Left cardiac atrium (tissue), 4 donors: ENCODE measurements at regions not wholly inside any gene's neighbourhood (a gene's known extent, or its start where the extent isn't known, plus 50 kb on each side); places are given as distances from the start of the nearest gene placed in this dataset.
A peak's percentile ranks its signal among the peaks of the same experiment; 100 is the strongest.

Experiments
- ATAC-seq, 2 donors: fragments of 200-7000 bp; cut with Tn5 transposase; one replicate each; pipeline ENCODE4 v1.9.1; 2020; ENCODE audit warnings: mild to moderate bottlenecking in 2 of 2, moderate library complexity in 2 of 2
- DNase-seq: peaks from one replicate; pipeline ENCODE4 v3.0.0-alpha.2; 2020
- intact Hi-C, 2 donors: fragments of 100-400 bp; cut with DNase I; formaldehyde crosslinking; loops; one replicate each; pipeline versions ENCODE4 v1.14.1 to v1.15.1; 2022 to 2023
- donor health status: DM: no; HTN: yes; CAD: no.
- donor health status: DM: no; HTN: yes; CAD: no; lungs with severe emphysema.
- donor health status: DM: yes; HTN: yes; CAD: no.
- donor health status: Dilated cardiomyopathy.

DNA sequence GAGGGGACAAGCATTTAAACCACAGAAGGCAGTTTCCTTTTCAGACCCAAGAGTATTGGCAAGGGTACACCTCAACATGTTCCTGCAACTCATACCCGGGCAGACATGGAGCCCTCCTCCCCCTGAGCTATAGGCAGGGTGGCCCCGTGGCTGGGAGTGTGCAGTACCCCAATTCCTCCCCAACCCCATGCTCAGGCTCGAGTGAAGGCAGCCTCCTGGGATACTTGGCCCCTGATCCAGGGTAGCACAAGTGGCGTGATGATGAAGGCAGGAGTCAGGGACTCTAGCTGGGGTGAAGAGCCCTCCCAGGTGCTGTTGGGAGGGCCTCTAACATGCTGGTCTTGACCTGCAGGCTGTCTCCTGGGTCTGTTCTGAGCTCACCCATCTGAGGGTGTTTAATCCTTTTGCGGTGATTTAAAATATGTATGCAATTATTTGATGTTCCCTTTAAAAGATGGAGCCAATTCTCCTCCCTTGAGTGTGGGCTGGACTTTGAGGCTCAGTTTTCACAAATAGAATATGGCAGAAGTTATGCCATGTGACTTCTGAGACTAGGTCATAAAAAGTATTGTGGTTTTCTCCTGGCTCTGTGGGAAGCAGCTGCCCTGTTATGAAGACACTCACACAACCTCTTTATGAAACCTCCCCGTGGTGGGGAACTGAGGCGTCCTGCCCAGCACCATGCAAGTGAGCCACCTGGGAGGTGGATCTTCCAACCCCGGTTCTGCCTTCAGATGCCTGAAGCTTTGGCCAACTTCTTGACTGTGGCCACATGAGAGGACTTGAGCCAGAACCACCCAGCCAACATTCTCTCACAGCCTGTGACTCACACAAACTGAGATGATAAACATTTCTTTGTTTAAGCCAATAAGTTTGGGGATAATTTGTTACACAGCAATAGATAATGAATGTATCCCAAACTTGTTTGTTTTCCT is 54.7 kb upstream of the NECTIN1 start:
- no peak for ATAC-seq
- no peak for DNase-seq
- intact Hi-C loops, result no loop called here

DNA sequence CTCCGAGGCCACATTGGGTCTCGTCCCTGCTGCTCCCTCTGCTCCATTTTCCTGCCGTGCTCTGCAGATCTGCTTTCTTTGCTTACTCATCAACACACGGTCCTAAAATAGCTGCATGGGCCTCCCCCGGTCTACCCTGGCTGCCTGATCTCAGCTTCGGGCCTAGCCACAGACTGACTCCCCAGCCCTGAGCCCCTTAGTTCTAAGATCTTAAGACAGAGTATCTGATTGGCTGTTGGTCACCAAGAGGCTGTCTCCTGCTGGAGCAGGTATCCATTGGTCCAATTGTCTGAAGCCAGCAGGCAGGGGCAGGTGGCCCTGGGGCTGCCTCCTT is 53.7 kb upstream of the NECTIN1 start:
- DNase-seq (no peak), ATAC-seq (peak in 1 of 2 donors; percentile 25)
- intact Hi-C loops, result no loop called here

DNA sequence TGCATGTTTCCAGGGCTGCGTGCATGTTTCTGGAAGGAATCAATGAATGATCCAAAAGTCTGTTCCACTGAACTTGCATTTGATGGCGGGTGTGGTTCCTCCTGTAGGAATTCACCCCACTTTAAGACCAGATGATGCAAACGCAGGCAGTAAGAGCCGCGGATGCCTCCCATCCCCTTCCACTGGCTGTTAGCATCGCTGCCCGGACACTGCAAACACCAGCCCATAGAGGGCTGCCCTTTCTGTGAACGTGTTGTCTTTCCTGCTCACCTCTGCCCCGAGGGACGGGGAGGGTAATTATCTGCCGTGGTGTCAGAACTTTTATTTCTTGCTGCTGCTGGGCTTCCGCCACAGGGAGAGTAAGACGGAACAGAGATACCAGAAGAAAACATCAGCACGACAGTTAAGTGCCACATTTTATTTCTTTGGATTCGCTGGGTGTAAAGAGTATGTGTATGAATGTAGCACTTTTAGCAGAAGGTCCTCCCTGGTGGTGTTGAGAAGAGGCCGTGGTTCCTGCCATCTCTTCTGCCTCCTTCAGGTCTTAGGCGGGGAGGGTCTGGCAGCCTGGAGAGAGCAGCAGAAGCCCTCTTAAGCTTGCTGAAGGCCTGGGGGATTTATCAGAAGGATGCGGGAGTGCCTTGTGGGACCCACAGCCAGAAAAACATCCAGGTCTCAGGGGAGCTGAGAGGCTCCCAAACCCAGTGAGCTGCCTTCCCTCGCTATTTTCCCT is 53.2 kb upstream of the NECTIN1 start:
- intact Hi-C loops, result no loop called here

DNA sequence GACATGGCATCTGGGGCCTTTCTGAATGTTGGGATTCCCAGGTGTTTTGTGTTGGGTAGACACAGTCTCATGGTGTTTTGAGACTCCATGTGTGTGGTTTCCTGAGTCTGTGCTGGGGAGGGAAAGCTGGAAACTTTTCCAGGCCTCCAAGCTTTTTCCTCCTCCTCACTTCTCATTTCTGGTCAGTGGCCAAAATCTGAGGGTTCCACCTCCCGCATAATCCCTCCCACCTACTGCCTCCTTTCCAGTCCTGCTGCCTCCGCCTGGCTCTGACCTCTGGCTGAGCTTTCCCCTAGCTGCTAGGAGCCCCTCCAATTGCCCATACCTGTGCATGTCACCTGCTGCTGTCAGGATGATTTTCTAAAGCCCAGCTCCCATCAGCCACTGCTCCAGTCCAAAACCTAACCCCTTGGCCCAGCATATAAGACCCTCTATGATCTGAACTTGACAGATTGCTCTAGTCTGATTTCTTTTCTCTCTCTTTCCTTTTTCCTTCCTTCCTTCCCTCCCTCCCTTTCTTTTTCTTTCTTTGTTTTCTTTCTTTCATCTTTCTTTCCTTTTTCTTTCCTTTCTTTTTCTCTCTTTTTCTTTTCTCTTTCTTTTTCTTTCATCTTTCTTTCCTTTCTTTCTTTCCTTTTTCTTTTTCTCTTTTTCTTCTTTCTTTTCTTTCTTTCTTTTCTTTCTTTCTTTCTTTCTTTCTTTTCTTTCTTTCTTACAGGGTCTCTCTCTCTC is 51.4 kb upstream of the NECTIN1 start:
- intact Hi-C loops, result no loop called here
- no peak for DNase-seq
- ATAC-seq, result peak; percentile 36 to 41

More for the DNA sequence above, 53.2 kb upstream of the NECTIN1 start:
- ATAC-seq, result no peak
- no peak for DNase-seq

DNA sequence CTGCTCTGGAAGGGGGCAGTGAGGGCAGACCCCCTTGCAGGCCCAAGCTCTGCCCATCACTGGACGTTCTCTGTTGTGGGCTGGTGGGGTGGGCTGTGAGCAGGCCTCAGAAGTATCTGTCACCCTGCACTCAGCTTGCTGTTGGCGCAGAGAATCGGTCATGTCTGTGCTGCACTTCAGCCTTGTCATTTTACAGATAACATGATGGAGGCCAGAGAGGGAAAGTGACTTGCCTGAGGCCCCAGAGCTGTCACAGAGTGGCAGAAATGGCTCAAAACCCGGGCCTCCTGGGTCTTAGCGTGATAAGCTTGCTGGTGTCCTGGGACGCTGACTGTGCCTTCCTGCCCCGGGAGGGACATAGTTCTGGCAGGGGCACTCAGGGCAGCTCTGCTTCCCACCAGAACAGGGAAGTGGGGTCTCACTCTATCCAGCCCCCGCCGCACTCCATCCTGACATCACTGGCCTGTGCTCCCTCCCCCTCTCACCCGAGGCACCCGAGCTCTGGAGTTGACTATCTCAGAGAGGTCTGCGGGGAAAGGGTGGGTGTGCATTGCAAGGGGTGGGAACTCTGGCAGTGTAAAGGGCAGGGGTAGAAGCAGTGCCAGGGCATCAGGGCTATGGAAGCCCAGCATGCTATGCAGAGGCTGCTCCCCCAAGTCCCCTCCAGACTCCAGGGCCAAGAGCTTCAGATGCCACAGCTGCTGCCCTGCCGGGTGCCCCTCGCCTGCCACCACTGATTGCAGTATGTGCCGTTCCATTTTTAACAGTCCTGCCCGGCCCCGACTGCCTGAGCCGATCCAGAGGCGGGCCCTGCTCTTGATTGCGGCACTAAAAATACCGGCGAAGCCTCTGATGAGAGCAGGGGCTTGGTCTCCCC is 50.4 kb upstream of the NECTIN1 start:
- ATAC-seq, result peak; percentile 67 to 90
- intact Hi-C loops, result no loop called here
- peak; percentile 41 for DNase-seq
